Retinal pigment epithelial cell (primary cell): ENCODE measurements at regions not wholly inside any gene's neighbourhood (a gene's known extent, or its start where the extent isn't known, plus 50 kb on each side); places are given as distances from the start of the nearest gene placed in this dataset.

Experiments used
- DNase-seq: peaks from one replicate; pipeline ENCODE4 v3.0.0-alpha.2; 2010; ENCODE audit warnings: low read depth
- H3K4me3 ChIP-seq: 2 replicates; pipeline ENCODE4 v1.5.1; 2011; ENCODE audit warnings: mild to moderate bottlenecking, low read length, control low read depth, moderate library complexity
- TF ChIP-seq, protein P1 (sequence below): conservative IDR thresholded peaks from 2 replicates; pipeline ENCODE4 v1.5.1; 2011; ENCODE audit warnings: low read depth, low read length, control low read depth, inconsistent platforms

GRCh38 chr1:29854700-29855276 is 618.5 kb downstream of the PTPRU start:
- no peak for DNase-seq
- no peak overlapping the region for H3K4me3 ChIP-seq
- TF ChIP-seq, protein P1, sequence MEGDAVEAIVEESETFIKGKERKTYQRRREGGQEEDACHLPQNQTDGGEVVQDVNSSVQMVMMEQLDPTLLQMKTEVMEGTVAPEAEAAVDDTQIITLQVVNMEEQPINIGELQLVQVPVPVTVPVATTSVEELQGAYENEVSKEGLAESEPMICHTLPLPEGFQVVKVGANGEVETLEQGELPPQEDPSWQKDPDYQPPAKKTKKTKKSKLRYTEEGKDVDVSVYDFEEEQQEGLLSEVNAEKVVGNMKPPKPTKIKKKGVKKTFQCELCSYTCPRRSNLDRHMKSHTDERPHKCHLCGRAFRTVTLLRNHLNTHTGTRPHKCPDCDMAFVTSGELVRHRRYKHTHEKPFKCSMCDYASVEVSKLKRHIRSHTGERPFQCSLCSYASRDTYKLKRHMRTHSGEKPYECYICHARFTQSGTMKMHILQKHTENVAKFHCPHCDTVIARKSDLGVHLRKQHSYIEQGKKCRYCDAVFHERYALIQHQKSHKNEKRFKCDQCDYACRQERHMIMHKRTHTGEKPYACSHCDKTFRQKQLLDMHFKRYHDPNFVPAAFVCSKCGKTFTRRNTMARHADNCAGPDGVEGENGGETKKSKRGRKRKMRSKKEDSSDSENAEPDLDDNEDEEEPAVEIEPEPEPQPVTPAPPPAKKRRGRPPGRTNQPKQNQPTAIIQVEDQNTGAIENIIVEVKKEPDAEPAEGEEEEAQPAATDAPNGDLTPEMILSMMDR, result no peak

GRCh38 chr1:29853716-29854330 is 617.5 kb downstream of the PTPRU start:
- DNase-seq, result no peak
- no peak overlapping the region for H3K4me3 ChIP-seq
- TF ChIP-seq, protein P1, result no peak

DNA sequence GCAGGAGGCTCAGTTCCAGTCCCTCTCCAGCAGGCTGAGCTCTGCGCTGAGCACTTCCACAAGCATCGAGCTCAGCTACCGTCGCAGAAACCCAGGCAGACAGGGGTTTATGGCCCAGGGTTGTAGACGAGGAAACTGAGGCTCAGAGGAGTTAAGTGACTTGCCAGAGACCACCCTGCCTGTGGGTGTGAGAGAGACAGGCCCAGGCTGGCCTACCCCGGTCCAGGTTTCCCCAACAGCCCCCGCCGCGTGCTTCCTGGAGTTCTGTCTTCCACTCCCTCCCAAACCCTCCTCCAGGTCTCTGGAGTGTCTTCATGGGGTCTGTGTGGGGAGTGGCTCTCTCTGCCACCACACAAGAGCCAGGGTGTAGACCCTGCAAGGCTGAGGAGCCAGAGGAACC is 615.9 kb downstream of the PTPRU start:
- TF ChIP-seq, protein P1, result no peak
- no peak for DNase-seq
- H3K4me3 ChIP-seq, result no peak overlapping the region

GRCh38 chr1:29851691-29852090 is 615.4 kb downstream of the PTPRU start:
- no peak overlapping the region for H3K4me3 ChIP-seq
- DNase-seq, result no peak
- TF ChIP-seq, protein P1, result no peak

DNA sequence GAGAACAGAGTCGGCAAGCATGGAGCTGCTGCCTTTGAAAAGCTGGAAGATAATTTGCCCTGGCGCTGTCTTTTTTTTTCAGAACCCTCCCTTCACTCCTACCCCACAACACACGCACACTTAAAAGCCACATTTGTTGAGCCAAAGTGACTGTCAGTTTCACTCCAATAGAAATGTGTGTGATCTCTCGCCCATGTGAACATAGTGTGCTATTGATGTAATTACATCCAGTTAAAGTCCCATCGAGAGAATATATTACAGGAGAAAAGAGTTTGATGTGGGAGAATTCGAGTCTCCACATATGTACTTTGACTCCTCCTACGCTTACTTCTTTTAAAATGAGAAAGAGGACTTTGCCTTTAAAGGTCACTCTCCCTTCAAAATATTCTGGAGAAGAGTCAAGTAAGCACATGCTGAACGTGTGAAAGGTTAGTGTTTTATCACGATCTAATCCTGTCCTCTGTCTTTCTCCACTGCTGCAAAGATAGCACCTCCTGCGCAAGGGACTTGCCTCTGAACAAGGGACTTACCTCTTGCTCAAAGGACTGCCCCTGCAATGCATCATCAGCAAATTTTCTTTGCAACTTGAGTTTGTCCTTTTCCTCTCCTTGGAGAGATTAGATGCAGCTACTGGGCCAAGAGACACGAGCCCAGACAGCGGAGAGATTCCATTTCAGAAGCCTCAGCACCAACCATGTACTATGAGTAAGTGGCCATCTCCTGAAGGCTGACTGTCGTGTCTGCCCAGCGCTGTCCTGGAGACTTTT is 613.9 kb downstream of the PTPRU start:
- TF ChIP-seq, protein P1, result no peak
- no peak for DNase-seq
- no peak overlapping the region for H3K4me3 ChIP-seq

DNA sequence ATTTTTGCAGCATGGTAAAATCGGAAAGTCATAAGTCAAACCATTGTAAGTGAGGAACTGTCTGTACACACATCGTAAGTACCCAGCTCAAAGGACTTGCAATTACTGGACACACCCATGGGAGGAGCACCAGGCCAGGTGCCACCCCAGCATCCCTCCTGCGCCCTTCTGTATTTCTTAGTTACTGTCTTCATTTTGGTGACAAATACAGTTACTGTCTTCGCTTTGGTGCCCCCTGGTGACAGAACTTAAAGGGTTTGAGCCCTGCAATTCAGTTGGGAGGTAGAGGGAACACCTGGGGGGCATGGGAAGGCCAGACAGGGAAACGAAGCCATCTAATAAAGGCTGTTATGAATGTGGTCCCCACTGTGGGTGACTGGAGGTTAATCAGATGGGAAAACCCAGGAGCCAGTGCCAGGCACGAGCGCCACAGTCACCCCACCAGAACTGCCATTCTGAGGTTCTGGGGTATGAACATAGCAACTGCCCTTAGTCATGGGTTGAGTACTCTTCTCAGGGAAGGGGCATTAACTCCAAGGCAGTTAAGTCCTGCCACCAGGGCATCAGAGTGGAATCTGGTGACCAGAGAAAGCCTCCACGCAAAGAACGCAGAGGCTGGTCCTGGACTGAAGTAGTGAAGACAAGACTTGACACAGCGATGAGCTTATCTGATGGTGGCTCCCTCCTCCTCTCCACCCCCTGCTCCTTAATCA is 612.9 kb downstream of the PTPRU start:
- H3K4me3 ChIP-seq, result no peak overlapping the region
- TF ChIP-seq, protein P1, result peak; percentile 47
- DNase-seq, result no peak
